Muscle of leg (tissue), 3 donors: ENCODE measurements at regions not wholly inside any gene's neighbourhood (a gene's known extent, or its start where the extent isn't known, plus 50 kb on each side); places are given as distances from the start of the nearest gene placed in this dataset.

Source experiments
- DNase-seq: peaks from one replicate; pipeline ENCODE4 v3.0.0; 2013
- H3K27ac ChIP-seq: one replicate; pipeline ENCODE4 v1.5.1; 2013; ENCODE audit warnings: mild to moderate bottlenecking, low read length, control low read depth
- H3K27me3 ChIP-seq: one replicate; pipeline ENCODE4 v1.6.1; 2013; ENCODE audit warnings: low read length; ENCODE audit not compliant: control insufficient read depth, insufficient read depth
- H3K36me3 ChIP-seq: one replicate; pipeline ENCODE4 v1.6.1; 2013; ENCODE audit warnings: low read length; ENCODE audit not compliant: control insufficient read depth, insufficient read depth
- H3K4me1 ChIP-seq: one replicate; pipeline ENCODE4 v1.6.1; 2013; ENCODE audit warnings: low read length; ENCODE audit not compliant: control insufficient read depth, insufficient read depth
- H3K4me3 ChIP-seq: one replicate; pipeline ENCODE4 v1.5.1; 2013; ENCODE audit warnings: low read length, control low read depth
- H3K9me3 ChIP-seq: replicated peaks from 2 replicates; pipeline ENCODE4 v1.6.1; 2013; ENCODE audit warnings: low read depth, low read length; ENCODE audit not compliant: control insufficient read depth
- WGBS: methylation state at CpG from one replicate; pipeline ENCODE4 v1.1.5; 2013; ENCODE audit warnings: missing lambda C conversion rate; ENCODE audit not compliant: insufficient coverage; 5-methylcytosine and 5-hydroxymethylcytosine counted together

GRCh38 chr13:84025824-84026223 is 143.6 kb upstream of the SLITRK1 start:
- Histone ChIP-seq H3K36me3 (no peaks in the 10 kb centered on the region), H3K9me3 (no peaks in the 10 kb centered on the region), H3K4me3 (no peak overlapping the region), H3K27ac (no peak overlapping the region), H3K27me3 (no peaks in the 10 kb centered on the region), H3K4me1 (no peaks in the 10 kb centered on the region)
- DNase-seq = peak; percentile 9
- no CpG with 5 or more reads among the region's 1 CpG for WGBS

GRCh38 chr13:83996415-83996814 is 114.1 kb upstream of the SLITRK1 start:
- Histone ChIP-seq H3K4me3 (no peak overlapping the region), H3K36me3 (no peaks in the 10 kb centered on the region), H3K27ac (no peak overlapping the region), H3K4me1 (no peaks in the 10 kb centered on the region), H3K27me3 (no peaks in the 10 kb centered on the region), H3K9me3 (peaks cover 3% of the 10 kb centered on the region)
- no peak for DNase-seq
- WGBS = 64% methylated on average over 9 of the region's 9 CpGs

DNA sequence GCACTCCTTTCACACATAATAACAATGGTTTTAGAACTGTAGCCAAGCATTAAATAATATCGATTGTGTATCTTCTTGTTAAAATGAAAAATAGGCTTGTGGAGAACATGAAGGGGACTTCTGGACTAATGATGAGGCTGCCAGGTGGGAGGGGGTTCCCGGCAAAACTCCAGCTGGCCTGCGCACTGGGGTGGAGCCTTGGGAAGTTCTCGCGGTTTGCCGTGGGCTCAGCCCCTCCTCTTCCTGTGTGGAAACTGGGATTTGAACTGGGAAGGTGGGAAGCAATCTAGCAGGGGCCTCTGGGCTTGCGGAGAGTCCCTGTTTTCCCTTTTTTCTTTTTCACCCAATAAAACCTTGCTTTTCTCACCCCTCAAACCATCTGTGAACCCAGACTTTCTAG is 113.7 kb upstream of the SLITRK1 start:
- DNase-seq = no peak

DNA sequence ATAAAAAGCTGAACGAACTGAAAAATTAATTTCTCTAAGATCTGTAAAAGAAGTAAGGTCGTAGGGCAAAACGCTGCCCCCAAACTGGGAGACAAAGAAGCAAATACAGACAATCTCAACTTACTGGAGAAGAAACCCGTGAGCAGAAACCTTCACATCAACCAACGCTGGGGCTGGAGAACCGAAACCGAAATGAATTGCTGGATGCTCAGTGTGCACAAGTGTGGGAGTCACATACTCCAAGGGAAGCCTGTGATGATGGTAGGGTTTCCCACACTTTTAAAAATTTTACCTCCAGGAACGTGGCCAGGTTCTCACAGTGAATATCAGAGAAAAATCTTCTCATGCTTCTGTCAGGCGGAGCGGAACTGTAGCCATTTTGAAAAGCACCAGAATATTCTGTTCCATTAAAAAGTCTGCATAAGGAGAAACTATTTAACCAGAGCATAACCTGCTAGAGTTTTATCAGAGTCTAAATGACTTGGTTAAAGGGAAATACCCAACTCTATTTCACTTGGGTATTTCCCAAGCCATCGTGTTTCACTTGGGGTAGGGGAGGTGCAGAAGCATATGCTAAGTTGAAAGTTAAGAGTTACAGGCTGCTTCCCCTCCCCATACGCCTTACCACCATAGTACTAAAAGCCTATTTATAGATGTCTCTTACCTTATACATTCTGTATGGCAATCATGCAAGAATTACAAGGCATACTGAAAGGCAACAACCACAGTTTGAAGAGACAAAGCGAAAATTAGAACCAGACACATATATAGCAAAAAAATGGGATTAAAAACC is 110.5 kb upstream of the SLITRK1 start:
- Histone ChIP-seq H3K9me3 (no peaks in the 10 kb centered on the region), H3K4me1 (no peaks in the 10 kb centered on the region), H3K36me3 (no peaks in the 10 kb centered on the region), H3K27ac (no peak overlapping the region), H3K27me3 (no peaks in the 10 kb centered on the region), H3K4me3 (no peak overlapping the region)
- WGBS = no CpG with 5 or more reads among the region's 13 CpGs
- DNase-seq = no peak

More for the DNA sequence above, 113.7 kb upstream of the SLITRK1 start:
- no peaks in the 10 kb centered on the region for H3K36me3 ChIP-seq
- H3K9me3 ChIP-seq = peaks cover 3% of the 10 kb centered on the region
- WGBS = 80% methylated on average over 1 of the region's 7 CpGs
- H3K4me1 ChIP-seq = no peaks in the 10 kb centered on the region
- no peak overlapping the region for H3K4me3 ChIP-seq
- no peaks in the 10 kb centered on the region for H3K27me3 ChIP-seq
- H3K27ac ChIP-seq = no peak overlapping the region

DNA sequence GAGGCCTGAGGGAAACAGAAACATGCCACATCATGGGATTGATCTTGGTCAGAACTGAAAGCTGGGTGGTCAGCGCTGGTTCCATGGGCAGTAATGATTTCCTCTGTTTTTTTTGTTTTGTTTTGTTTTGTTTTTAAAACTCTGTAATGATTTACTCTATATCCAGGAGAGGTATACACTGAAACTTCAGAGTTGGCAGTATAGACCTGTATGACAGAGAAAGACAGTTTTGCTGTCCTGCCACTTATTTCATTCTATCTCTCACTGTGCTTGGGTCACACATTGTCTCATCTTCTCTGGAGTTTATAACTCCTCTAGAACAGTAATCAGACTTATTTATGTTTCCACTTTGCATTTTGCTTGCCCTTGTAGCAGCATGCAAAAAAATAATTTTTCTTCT is 105.1 kb upstream of the SLITRK1 start:
- no CpG with 5 or more reads among the region's 1 CpG for WGBS
- H3K9me3 ChIP-seq = no peaks in the 10 kb centered on the region
- no peaks in the 10 kb centered on the region for H3K4me1 ChIP-seq
- H3K4me3 ChIP-seq = no peak overlapping the region
- no peaks in the 10 kb centered on the region for H3K36me3 ChIP-seq
- DNase-seq = no peak
- no peak overlapping the region for H3K27ac ChIP-seq
- no peaks in the 10 kb centered on the region for H3K27me3 ChIP-seq

GRCh38 chr13:83984793-83985192 is 102.5 kb upstream of the SLITRK1 start:
- no peak overlapping the region for H3K4me3 ChIP-seq
- no peaks in the 10 kb centered on the region for H3K9me3 ChIP-seq
- H3K27me3 ChIP-seq = no peaks in the 10 kb centered on the region
- no peaks in the 10 kb centered on the region for H3K36me3 ChIP-seq
- H3K4me1 ChIP-seq = no peaks in the 10 kb centered on the region
- WGBS = 100% methylated on average over 1 of the region's 1 CpG
- H3K27ac ChIP-seq = no peak overlapping the region
- DNase-seq = no peak

- Histone ChIP-seq H3K27ac (no peak overlapping the region), H3K4me3 (no peak overlapping the region), H3K4me1 (no peaks in the 10 kb centered on the region), H3K27me3 (no peaks in the 10 kb centered on the region), H3K36me3 (no peaks in the 10 kb centered on the region), H3K9me3 (no peaks in the 10 kb centered on the region)
- DNase-seq = no peak
- no CpG with 5 or more reads among the region's 5 CpGs for WGBS
Observed at GRCh38 chr13:83980331-83980730, 98.1 kb upstream of the SLITRK1 start.

GRCh38 chr13:83975655-83976165 is 93.4 kb upstream of the SLITRK1 start:
- Histone ChIP-seq H3K27ac (no peak overlapping the region), H3K36me3 (no peaks in the 10 kb centered on the region)

DNA sequence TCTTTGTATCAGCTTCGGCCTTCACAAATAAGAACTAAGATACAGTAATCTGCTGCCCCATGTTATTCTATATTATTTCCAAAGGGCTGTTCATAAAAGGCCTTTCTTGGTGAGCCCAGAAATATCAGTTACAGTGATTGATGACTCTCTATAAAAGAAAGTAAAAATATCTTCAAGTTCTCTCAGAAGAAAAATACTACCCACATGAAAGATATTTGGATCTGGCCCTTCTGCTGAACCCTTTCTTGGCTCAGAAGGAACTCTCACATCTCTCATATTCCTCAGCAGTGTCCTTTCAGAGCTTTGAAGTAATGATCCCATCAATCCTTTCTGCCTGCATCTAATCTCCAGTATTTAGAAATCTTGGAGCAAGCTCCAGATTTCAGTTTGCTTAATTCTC is 76.3 kb upstream of the SLITRK1 start:
- no peak overlapping the region for H3K27ac ChIP-seq
- H3K4me1 ChIP-seq = no peaks in the 10 kb centered on the region
- no peaks in the 10 kb centered on the region for H3K9me3 ChIP-seq
- no peak for DNase-seq
- WGBS = no CpG with 5 or more reads among the region's 1 CpG
- no peak overlapping the region for H3K4me3 ChIP-seq
- H3K27me3 ChIP-seq = no peaks in the 10 kb centered on the region
- H3K36me3 ChIP-seq = no peaks in the 10 kb centered on the region

More at GRCh38 chr13:83975655-83976165, 93.4 kb upstream of the SLITRK1 start:
- Histone ChIP-seq H3K4me1 (no peaks in the 10 kb centered on the region), H3K27me3 (no peaks in the 10 kb centered on the region), H3K4me3 (no peak overlapping the region), H3K9me3 (no peaks in the 10 kb centered on the region)
- DNase-seq = no peak

- Histone ChIP-seq H3K36me3 (no peaks in the 10 kb centered on the region), H3K27me3 (no peaks in the 10 kb centered on the region), H3K9me3 (no peaks in the 10 kb centered on the region), H3K27ac (no peak overlapping the region), H3K4me3 (no peak overlapping the region), H3K4me1 (no peaks in the 10 kb centered on the region)
- 93% methylated on average over 3 of the region's 3 CpGs for WGBS
- no peak for DNase-seq
Observed at GRCh38 chr13:83955011-83955410, 72.7 kb upstream of the SLITRK1 start.
